Karpas-422 (cell line): ENCODE measurements at regions not wholly inside any gene's neighbourhood (a gene's known extent, or its start where the extent isn't known, plus 50 kb on each side); places are given as distances from the start of the nearest gene placed in this dataset.
"Not testable (repeated sequence)": the region's sequence is repeated elsewhere in the genome, so short reads cannot be mapped to it uniquely, and the experiment has no call there.

Experiments
- DNase-seq: peaks from one replicate; pipeline ENCODE4 v3.0.0-alpha.2; 2015
- H2AFZ ChIP-seq: fragments of 200-600 bp; sonication (generic); 2 replicates; pipeline ENCODE4 v1.6.1; 2014; ENCODE audit warnings: antibody characterized with exemption, low read length, mixed read lengths
- H3K27ac ChIP-seq: fragments of 200-600 bp; sonication (generic); 2 replicates; pipeline ENCODE4 v1.5.1; 2014; ENCODE audit warnings: mild to moderate bottlenecking, low read length, moderate library complexity
- H3K27me3 ChIP-seq: fragments of 200-600 bp; sonication (generic); 2 replicates; pipeline ENCODE4 v1.6.1; 2014; ENCODE audit warnings: low read length, mixed read lengths
- H3K36me3 ChIP-seq: fragments of 200-600 bp; sonication (generic); 2 replicates; pipeline ENCODE4 v1.6.1; 2014; ENCODE audit warnings: low read length, mixed read lengths; ENCODE audit not compliant: insufficient read depth
- H3K4me1 ChIP-seq: fragments of 200-600 bp; sonication (generic); 2 replicates; pipeline ENCODE4 v1.6.1; 2014; ENCODE audit warnings: mild to moderate bottlenecking, low read length, mixed read lengths
- H3K4me2 ChIP-seq: fragments of 200-600 bp; sonication (generic); 2 replicates; pipeline ENCODE4 v1.6.1; 2014; ENCODE audit warnings: low read length, low read depth, mild to moderate bottlenecking; ENCODE audit not compliant: poor library complexity, severe bottlenecking
- H3K4me3 ChIP-seq: fragments of 200-600 bp; sonication (generic); 2 replicates; pipeline ENCODE4 v1.5.1; 2014; ENCODE audit warnings: mild to moderate bottlenecking, antibody characterized with exemption, low read length, mixed read lengths
- H3K79me2 ChIP-seq: fragments of 200-600 bp; sonication (generic); 2 replicates; pipeline ENCODE4 v1.6.1; 2014; ENCODE audit warnings: mild to moderate bottlenecking, low read length, mixed read lengths
- H3K9ac ChIP-seq: fragments of 200-600 bp; sonication (generic); 2 replicates; pipeline ENCODE4 v1.6.0; 2014; ENCODE audit warnings: low read length
- H3K9me2 ChIP-seq: fragments of 200-600 bp; sonication (generic), shearing (Covaris generic); replicated peaks from 2 replicates; pipeline ENCODE4 v1.6.0; 2014; ENCODE audit warnings: mild to moderate bottlenecking, low read length, moderate library complexity; ENCODE audit not compliant: insufficient read depth
- H3K9me3 ChIP-seq: fragments of 300-700, 200-600 bp; sonication (generic); 2 replicates; pipeline ENCODE4 v1.6.1; 2014; ENCODE audit warnings: low read length, mixed read lengths
- H4K20me1 ChIP-seq: fragments of 200-600 bp; sonication (generic); 2 replicates; pipeline ENCODE4 v1.6.1; 2014; ENCODE audit warnings: mild to moderate bottlenecking, antibody characterized with exemption, low read length, low read depth; ENCODE audit not compliant: insufficient read depth

GRCh38 chr6:130618806-130619205 is 208.4 kb upstream of the SMLR1 start:
- H3K36me3 ChIP-seq, H3K9ac ChIP-seq, H3K4me3 ChIP-seq, H3K4me2 ChIP-seq, H3K27ac ChIP-seq, H3K4me1 ChIP-seq, DNase-seq, H3K9me3 ChIP-seq, H2AFZ ChIP-seq, H4K20me1 ChIP-seq, H3K9me2 ChIP-seq, H3K27me3 ChIP-seq, H3K79me2 ChIP-seq: not testable (repeated sequence)

GRCh38 chr6:130620338-130620781 is 206.8 kb upstream of the SMLR1 start:
- Histone ChIP-seq H3K79me2 (no peaks in the 10 kb centered on the region), H3K4me3 (no peak overlapping the region), H4K20me1 (no peaks in the 10 kb centered on the region), H2AFZ (no peak overlapping the region), H3K9me2 (no peaks in the 10 kb centered on the region), H3K4me1 (no peaks in the 10 kb centered on the region), H3K9ac (no peak overlapping the region), H3K36me3 (no peaks in the 10 kb centered on the region), H3K4me2 (no peak overlapping the region), H3K9me3 (no peaks in the 10 kb centered on the region), H3K27me3 (0 out of 2 replicates have a peak, but pooled peaks cover 2% of the 10 kb centered on the region), H3K27ac (no peak overlapping the region)
- no peak for DNase-seq

GRCh38 chr6:130622142-130622541 is 205.1 kb upstream of the SMLR1 start:
- Histone ChIP-seq H3K4me1 (no peaks in the 10 kb centered on the region), H3K9ac (no peak overlapping the region), H3K36me3 (no peaks in the 10 kb centered on the region), H4K20me1 (no peaks in the 10 kb centered on the region), H3K79me2 (no peaks in the 10 kb centered on the region), H3K4me2 (no peak overlapping the region), H3K4me3 (no peak overlapping the region), H3K9me3 (no peaks in the 10 kb centered on the region), H3K27me3 (no peaks in the 10 kb centered on the region), H3K9me2 (no peaks in the 10 kb centered on the region), H3K27ac (no peak overlapping the region), H2AFZ (no peak overlapping the region)
- DNase-seq: no peak

GRCh38 chr6:130624046-130624445 is 203.2 kb upstream of the SMLR1 start:
- Histone ChIP-seq H3K4me3 (no peak overlapping the region), H3K4me1 (no peaks in the 10 kb centered on the region), H4K20me1 (no peaks in the 10 kb centered on the region), H3K27ac (no peak overlapping the region), H3K36me3 (no peaks in the 10 kb centered on the region), H2AFZ (no peak overlapping the region), H3K9ac (no peak overlapping the region), H3K27me3 (no peaks in the 10 kb centered on the region), H3K9me3 (no peaks in the 10 kb centered on the region), H3K4me2 (no peak overlapping the region), H3K79me2 (no peaks in the 10 kb centered on the region), H3K9me2 (no peaks in the 10 kb centered on the region)
- no peak for DNase-seq

- no peak for DNase-seq
- Histone ChIP-seq H3K27ac (no peak overlapping the region), H3K9me3 (no peaks in the 10 kb centered on the region), H3K4me1 (no peaks in the 10 kb centered on the region), H4K20me1 (no peaks in the 10 kb centered on the region), H3K79me2 (no peaks in the 10 kb centered on the region), H3K36me3 (no peaks in the 10 kb centered on the region), H3K9ac (no peak overlapping the region), H3K4me3 (no peak overlapping the region), H3K9me2 (no peaks in the 10 kb centered on the region), H3K4me2 (no peak overlapping the region), H2AFZ (no peak overlapping the region), H3K27me3 (no peaks in the 10 kb centered on the region)
Measured at GRCh38 chr6:130625825-130626527, 201.2 kb upstream of the SMLR1 start.

- Histone ChIP-seq H4K20me1 (no peaks in the 10 kb centered on the region), H3K27me3 (no peaks in the 10 kb centered on the region), H3K36me3 (no peaks in the 10 kb centered on the region), H3K27ac (no peak overlapping the region), H3K4me1 (no peaks in the 10 kb centered on the region), H3K79me2 (no peaks in the 10 kb centered on the region), H3K4me3 (no peak overlapping the region), H3K9ac (no peak overlapping the region), H3K4me2 (no peak overlapping the region), H3K9me3 (no peaks in the 10 kb centered on the region), H2AFZ (no peak overlapping the region), H3K9me2 (no peaks in the 10 kb centered on the region)
- DNase-seq: no peak
Measured at GRCh38 chr6:130628862-130629261, 198.3 kb upstream of the SMLR1 start.

GRCh38 chr6:130629640-130630039 is 197.6 kb upstream of the SMLR1 start:
- no peak overlapping the region for H3K27ac ChIP-seq
- H3K27me3 ChIP-seq: no peaks in the 10 kb centered on the region
- H3K9me3 ChIP-seq: no peaks in the 10 kb centered on the region
- no peaks in the 10 kb centered on the region for H3K36me3 ChIP-seq
- H4K20me1 ChIP-seq: no peaks in the 10 kb centered on the region
- no peak for DNase-seq
- no peak overlapping the region for H2AFZ ChIP-seq
- no peaks in the 10 kb centered on the region for H3K9me2 ChIP-seq
- H3K4me2 ChIP-seq: no peak overlapping the region
- no peaks in the 10 kb centered on the region for H3K4me1 ChIP-seq
- H3K9ac ChIP-seq: no peak overlapping the region
- H3K79me2 ChIP-seq: no peaks in the 10 kb centered on the region
- H3K4me3 ChIP-seq: no peak overlapping the region

GRCh38 chr6:130632277-130632676 is 194.9 kb upstream of the SMLR1 start:
- H3K9ac ChIP-seq: no peak overlapping the region
- H4K20me1 ChIP-seq: no peaks in the 10 kb centered on the region
- H3K4me3 ChIP-seq: no peak overlapping the region
- H3K79me2 ChIP-seq: no peaks in the 10 kb centered on the region
- no peaks in the 10 kb centered on the region for H3K4me1 ChIP-seq
- no peaks in the 10 kb centered on the region for H3K27me3 ChIP-seq
- DNase-seq: no peak
- H3K9me2 ChIP-seq: no peaks in the 10 kb centered on the region
- no peak overlapping the region for H3K4me2 ChIP-seq
- H2AFZ ChIP-seq: no peak overlapping the region
- no peaks in the 10 kb centered on the region for H3K36me3 ChIP-seq
- no peaks in the 10 kb centered on the region for H3K9me3 ChIP-seq
- H3K27ac ChIP-seq: no peak overlapping the region
